Neural crest cell (in vitro differentiated cells): ENCODE measurements at regions not wholly inside any gene's neighbourhood (a gene's known extent, or its start where the extent isn't known, plus 50 kb on each side); places are given as distances from the start of the nearest gene placed in this dataset.
A peak's percentile ranks its signal among the peaks of the same experiment; 100 is the strongest.

Experiments used
- DNase-seq: peaks from one replicate; pipeline ENCODE4 v3.0.0; 2021; ENCODE audit warnings: low read depth, mixed read lengths, low spot score
- H3K27ac Mint-ChIP-seq: one replicate; pipeline ENCODE4 v1.8.0; 2021; ENCODE audit warnings: mild to moderate bottlenecking, mixed read lengths; ENCODE audit not compliant: unreplicated experiment
- H3K27me3 Mint-ChIP-seq: 2 replicates; pipeline ENCODE4 v1.8.0; 2021; ENCODE audit warnings: low read depth, mild to moderate bottlenecking, mixed read lengths
- H3K36me3 Mint-ChIP-seq: 2 replicates; pipeline ENCODE4 v1.8.0; 2021; ENCODE audit warnings: low read depth, mild to moderate bottlenecking, mixed read lengths
- H3K4me1 Mint-ChIP-seq: 2 replicates; pipeline ENCODE4 v1.8.0; 2021; ENCODE audit warnings: mixed read lengths
- H3K4me3 Mint-ChIP-seq: one replicate; pipeline ENCODE4 v1.8.0; 2021; ENCODE audit warnings: mild to moderate bottlenecking, mixed read lengths
- H3K9me3 Mint-ChIP-seq: 2 replicates; pipeline ENCODE4 v1.8.0; 2021; ENCODE audit warnings: mixed read lengths
- TF ChIP-seq, protein P1 (sequence below): fragments of 200-600 bp; sonication (generic); conservative IDR thresholded peaks from 2 replicates; pipeline ENCODE4 v1.5.0; 2021; ENCODE audit warnings: antibody characterized with exemption, mild to moderate bottlenecking

GRCh38 chr4:98804403-98804802 lies 124.5 kb downstream of the EIF4E start:
- Mint-ChIP-seq H3K4me1 (no peaks in the 10 kb centered on the region), H3K36me3 (no peaks in the 10 kb centered on the region), H3K9me3 (peaks cover 1% of the 10 kb centered on the region), H3K4me3 (no peak overlapping the region), H3K27me3 (no peaks in the 10 kb centered on the region), H3K27ac (no peak overlapping the region)
- no peak for DNase-seq
- TF ChIP-seq, protein P1, sequence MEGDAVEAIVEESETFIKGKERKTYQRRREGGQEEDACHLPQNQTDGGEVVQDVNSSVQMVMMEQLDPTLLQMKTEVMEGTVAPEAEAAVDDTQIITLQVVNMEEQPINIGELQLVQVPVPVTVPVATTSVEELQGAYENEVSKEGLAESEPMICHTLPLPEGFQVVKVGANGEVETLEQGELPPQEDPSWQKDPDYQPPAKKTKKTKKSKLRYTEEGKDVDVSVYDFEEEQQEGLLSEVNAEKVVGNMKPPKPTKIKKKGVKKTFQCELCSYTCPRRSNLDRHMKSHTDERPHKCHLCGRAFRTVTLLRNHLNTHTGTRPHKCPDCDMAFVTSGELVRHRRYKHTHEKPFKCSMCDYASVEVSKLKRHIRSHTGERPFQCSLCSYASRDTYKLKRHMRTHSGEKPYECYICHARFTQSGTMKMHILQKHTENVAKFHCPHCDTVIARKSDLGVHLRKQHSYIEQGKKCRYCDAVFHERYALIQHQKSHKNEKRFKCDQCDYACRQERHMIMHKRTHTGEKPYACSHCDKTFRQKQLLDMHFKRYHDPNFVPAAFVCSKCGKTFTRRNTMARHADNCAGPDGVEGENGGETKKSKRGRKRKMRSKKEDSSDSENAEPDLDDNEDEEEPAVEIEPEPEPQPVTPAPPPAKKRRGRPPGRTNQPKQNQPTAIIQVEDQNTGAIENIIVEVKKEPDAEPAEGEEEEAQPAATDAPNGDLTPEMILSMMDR = no peak

DNA sequence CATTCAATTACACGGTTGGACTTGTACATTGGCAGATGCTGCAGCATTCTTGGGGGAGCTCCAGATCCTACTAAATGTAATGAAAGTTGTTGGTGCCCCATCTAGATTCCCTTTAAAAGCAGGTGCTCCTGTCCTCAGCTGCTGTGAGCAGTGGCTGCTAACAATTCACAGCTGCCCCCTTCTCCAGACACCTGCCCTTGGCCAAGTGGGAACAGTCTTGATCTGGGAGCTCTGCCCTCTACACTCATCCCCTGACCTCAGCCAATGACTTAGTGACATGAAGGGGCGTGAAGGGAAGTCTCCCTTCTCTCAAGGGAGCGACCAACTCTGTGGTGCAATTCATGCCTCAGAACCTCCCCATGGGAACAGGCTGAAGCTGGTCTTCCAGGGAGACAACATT lies 125.7 kb downstream of the EIF4E start:
- no peak overlapping the region for H3K27ac Mint-ChIP-seq
- no peaks in the 10 kb centered on the region for H3K4me1 Mint-ChIP-seq
- H3K27me3 Mint-ChIP-seq = no peaks in the 10 kb centered on the region
- H3K9me3 Mint-ChIP-seq = peaks cover 2% of the 10 kb centered on the region
- DNase-seq = no peak
- TF ChIP-seq, protein P1 = no peak
- no peak overlapping the region for H3K4me3 Mint-ChIP-seq
- H3K36me3 Mint-ChIP-seq = no peaks in the 10 kb centered on the region

GRCh38 chr4:98802770-98803198 lies 126.1 kb downstream of the EIF4E start:
- TF ChIP-seq, protein P1 = no peak
- H3K9me3 Mint-ChIP-seq = peaks cover 2% of the 10 kb centered on the region
- H3K4me1 Mint-ChIP-seq = no peaks in the 10 kb centered on the region
- H3K4me3 Mint-ChIP-seq = no peak overlapping the region
- H3K36me3 Mint-ChIP-seq = no peaks in the 10 kb centered on the region
- DNase-seq = no peak
- no peaks in the 10 kb centered on the region for H3K27me3 Mint-ChIP-seq
- H3K27ac Mint-ChIP-seq = no peak overlapping the region

DNA sequence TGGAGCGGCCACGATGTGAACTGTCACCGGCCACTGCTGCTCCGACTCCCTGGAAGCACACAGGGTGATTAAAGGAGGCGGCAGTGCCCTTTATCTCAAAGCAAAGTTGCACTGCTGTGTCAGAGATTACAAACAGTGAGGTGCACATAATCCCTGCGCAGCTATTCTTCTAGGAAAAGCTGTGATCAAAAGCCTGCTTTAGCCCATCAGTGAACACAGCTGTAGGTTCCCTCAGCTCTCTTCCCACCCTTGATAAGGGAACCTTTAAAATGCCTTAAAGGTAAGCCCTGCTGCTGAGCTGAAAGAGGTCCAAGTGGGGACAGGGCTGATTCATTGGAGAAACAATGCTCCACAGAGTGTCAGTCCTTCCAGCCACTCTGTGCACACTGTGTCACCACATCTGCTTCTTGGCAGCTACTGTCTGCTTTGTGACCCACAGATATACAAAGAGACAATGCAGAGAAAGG lies 127.6 kb downstream of the EIF4E start:
- Mint-ChIP-seq H3K27ac (peak overlapping the region; percentile 21), H3K4me1 (no peaks in the 10 kb centered on the region), H3K27me3 (no peaks in the 10 kb centered on the region), H3K36me3 (no peaks in the 10 kb centered on the region), H3K4me3 (no peak overlapping the region), H3K9me3 (peaks cover 2% of the 10 kb centered on the region)
- DNase-seq = no peak
- TF ChIP-seq, protein P1 = no peak

- Mint-ChIP-seq H3K27ac (no peak overlapping the region), H3K36me3 (no peaks in the 10 kb centered on the region), H3K4me1 (no peaks in the 10 kb centered on the region), H3K4me3 (no peak overlapping the region), H3K27me3 (no peaks in the 10 kb centered on the region), H3K9me3 (peaks cover 2% of the 10 kb centered on the region)
- TF ChIP-seq, protein P1 = no peak
- DNase-seq = no peak
Measured at GRCh38 chr4:98796991-98797390, 131.9 kb downstream of the EIF4E start.
